AG04449 (cell line): ENCODE measurements at regions not wholly inside any gene's neighbourhood (a gene's known extent, or its start where the extent isn't known, plus 50 kb on each side); places are given as distances from the start of the nearest gene placed in this dataset.

ENCODE experiments used
- CTCF ChIA-PET: fragments of 350-600 bp; formaldehyde crosslinking; extraction: SDS; loops from one replicate; lab custom pipeline; 2021; ENCODE audit warnings: antibody characterized with exemption; lab: Yijun Ruan, JAX
- POLR2A ChIA-PET: fragments of 400-600, 350-600 bp; formaldehyde crosslinking; extraction: SDS; loops from one replicate; lab custom pipeline; 2020; ENCODE audit warnings: antibody characterized with exemption, inconsistent platforms; lab: Yijun Ruan, JAX
- DNase-seq: peaks from one replicate; pipeline ENCODE4 v3.0.0-alpha.2; 2010; ENCODE audit warnings: low read depth, low spot score
- H3K4me3 ChIP-seq: 2 replicates; pipeline ENCODE4 v1.5.1; 2011; ENCODE audit warnings: low read depth, mild to moderate bottlenecking, control low read depth, low read length
- TF ChIP-seq, protein P1 (sequence below): IDR thresholded peaks from one replicate; pipeline ENCODE4 v1.5.1; 2011; ENCODE audit warnings: mild to moderate bottlenecking, moderate library complexity, low read length, control low read depth, inconsistent platforms; ENCODE audit not compliant: insufficient read depth; ENCODE audit errors: missing control alignments

DNA sequence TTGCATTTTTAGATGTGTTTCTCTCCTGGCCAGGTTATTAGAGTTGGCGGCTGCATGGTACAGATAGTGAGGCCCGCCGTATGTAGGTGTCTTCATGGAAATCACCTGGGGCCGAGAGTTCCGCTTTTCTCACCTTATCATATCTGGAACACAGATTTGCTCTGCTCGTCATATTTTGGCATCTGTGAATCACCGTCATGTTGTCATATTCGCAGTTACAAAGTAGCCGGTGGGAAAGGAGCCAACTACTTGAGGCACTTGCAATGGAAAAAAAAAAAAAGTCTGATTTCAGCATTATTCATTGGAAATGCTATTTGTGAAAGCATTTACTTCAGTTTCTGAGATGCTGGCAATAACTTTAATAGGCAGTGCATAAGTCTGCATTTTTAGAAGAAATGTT is 1715.2 kb upstream of the TENM3 start:
- POLR2A ChIA-PET: no interaction called here
- TF ChIP-seq, protein P1, sequence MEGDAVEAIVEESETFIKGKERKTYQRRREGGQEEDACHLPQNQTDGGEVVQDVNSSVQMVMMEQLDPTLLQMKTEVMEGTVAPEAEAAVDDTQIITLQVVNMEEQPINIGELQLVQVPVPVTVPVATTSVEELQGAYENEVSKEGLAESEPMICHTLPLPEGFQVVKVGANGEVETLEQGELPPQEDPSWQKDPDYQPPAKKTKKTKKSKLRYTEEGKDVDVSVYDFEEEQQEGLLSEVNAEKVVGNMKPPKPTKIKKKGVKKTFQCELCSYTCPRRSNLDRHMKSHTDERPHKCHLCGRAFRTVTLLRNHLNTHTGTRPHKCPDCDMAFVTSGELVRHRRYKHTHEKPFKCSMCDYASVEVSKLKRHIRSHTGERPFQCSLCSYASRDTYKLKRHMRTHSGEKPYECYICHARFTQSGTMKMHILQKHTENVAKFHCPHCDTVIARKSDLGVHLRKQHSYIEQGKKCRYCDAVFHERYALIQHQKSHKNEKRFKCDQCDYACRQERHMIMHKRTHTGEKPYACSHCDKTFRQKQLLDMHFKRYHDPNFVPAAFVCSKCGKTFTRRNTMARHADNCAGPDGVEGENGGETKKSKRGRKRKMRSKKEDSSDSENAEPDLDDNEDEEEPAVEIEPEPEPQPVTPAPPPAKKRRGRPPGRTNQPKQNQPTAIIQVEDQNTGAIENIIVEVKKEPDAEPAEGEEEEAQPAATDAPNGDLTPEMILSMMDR: no peak
- CTCF ChIA-PET: no interaction called here
- no peak overlapping the region for H3K4me3 ChIP-seq
- DNase-seq: no peak

DNA sequence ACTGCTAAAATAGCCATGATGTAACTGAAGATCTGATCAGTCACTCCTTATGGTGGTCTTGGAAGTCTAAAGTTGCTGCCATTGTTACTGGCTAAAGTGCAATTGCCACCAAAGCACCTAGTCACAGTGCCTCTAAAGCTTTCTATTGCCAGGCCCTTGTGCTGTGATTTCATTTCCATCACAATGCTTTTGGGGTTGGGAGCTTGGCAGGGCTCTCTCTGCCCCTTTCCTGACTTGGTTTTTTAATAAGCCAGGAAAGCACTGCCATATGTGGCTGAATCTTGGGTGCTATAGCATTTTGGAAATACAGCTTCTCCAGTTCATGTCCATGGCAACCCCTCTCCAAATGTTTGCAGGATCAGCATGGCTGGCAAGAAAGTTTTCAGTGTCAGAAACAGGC is 1712.4 kb upstream of the TENM3 start:
- CTCF ChIA-PET: no interaction called here
- H3K4me3 ChIP-seq: no peak overlapping the region
- POLR2A ChIA-PET: no interaction called here
- DNase-seq: no peak
- TF ChIP-seq, protein P1: no peak

DNA sequence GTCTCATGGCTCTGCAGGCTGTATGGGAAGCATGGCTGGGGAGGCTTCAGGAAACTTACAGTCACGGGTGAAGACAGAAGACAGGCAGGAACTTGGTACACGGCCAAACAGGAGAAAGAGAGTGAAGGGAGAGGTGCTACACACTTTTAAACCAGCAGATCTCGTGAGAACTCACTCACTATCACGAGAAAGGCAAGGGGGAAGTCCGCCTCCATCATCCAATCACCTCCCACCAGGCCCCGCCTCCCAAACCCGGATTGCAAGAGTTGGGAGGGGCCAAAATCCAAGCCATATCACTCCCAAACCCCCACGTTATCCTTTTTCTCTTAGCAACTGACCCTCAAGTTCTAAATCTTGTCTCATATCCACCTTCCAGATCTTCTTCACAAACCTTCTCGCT is 1710.5 kb upstream of the TENM3 start:
- TF ChIP-seq, protein P1: no peak
- ChIA-PET CTCF (no interaction called here), POLR2A (no interaction called here)
- no peak for DNase-seq
- H3K4me3 ChIP-seq: no peak overlapping the region

DNA sequence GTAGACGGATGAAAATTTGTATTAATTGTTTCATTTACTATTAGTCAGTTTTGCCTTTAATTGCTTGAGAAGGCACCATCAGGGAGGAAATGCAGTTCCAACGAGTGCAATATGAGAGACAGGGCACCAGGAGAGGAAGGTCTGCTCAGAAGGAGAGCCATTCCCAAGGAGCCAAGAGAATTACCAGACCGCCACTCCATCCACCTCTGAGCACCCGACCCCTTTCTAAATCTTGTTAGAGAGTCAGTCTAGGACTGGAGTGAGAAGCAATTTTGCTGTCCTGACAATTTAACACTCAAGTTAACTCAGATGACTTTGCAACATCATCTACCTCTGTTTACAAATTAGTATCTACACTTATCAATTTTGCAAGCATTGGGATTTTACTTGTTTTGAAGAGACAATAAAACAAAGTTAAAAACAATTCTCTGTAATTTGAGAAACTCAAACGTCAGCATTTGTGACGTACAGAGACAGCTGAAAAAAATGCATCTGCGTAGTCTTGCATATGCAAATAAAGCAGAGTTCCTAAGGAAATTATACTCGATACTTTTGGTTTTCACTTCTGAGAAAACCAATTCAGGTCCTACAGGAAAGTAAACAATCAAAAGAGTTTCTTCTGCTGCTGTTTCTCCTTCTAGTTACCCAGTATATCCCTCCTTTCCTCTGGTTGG is 1704.7 kb upstream of the TENM3 start:
- H3K4me3 ChIP-seq: no peak overlapping the region
- CTCF ChIA-PET: no interaction called here
- DNase-seq: no peak
- TF ChIP-seq, protein P1: no peak
- POLR2A ChIA-PET: no interaction called here

DNA sequence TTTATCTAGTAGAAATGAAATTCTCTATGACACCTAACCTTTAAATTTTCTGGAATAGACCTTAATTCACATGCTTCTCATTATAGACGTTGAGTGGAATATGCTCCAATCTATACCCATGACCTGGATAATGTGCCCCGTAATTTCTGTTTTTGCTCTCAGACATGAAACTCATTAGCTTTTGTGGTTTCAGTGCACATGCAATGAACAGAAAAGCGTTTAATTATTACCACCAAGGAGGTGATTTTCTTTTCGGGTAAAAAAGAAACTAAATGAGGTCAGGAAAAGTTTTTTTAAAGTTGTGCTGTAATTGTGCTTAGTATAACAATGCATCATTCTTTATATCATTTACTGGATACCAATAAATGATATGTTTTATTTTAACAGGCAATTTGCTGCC is 1703.9 kb upstream of the TENM3 start:
- CTCF ChIA-PET: no interaction called here
- H3K4me3 ChIP-seq: no peak overlapping the region
- TF ChIP-seq, protein P1: no peak
- no peak for DNase-seq
- POLR2A ChIA-PET: no interaction called here

DNA sequence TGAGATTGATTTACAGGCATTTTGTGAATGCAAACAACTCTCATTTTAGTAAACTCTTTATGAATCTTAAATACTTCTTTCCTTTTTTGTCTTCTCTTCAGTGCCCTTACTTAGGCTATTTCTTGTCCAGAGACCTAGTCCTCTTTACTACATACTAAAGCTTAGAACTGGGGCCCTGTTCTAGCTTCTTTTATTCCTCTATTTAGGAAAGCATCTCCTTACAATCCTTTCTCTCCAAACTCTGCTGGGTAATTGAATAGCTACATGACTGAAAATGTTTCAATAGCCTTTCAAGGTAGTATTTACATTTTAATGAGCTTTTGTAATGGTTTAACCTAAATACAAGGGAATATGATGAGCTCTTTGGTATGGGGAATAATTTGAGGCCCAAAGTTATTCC is 1701.5 kb upstream of the TENM3 start:
- no peak overlapping the region for H3K4me3 ChIP-seq
- no peak for DNase-seq
- ChIA-PET CTCF (no interaction called here), POLR2A (no interaction called here)
- TF ChIP-seq, protein P1: no peak
